Neutrophil (primary cell): ENCODE measurements at regions not wholly inside any gene's neighbourhood (a gene's known extent, or its start where the extent isn't known, plus 50 kb on each side); places are given as distances from the start of the nearest gene placed in this dataset.

ENCODE experiments used
- H3K27ac ChIP-seq: fragments of 200-600 bp; sonication (generic); 2 replicates; pipeline ENCODE4 v1.5.1; 2016; ENCODE audit warnings: mild to moderate bottlenecking, moderate library complexity
- H3K27me3 ChIP-seq: fragments of 200-600 bp; sonication (generic); 2 replicates; pipeline ENCODE4 v1.6.0; 2016; ENCODE audit warnings: mild to moderate bottlenecking
- H3K36me3 ChIP-seq: fragments of 200-600 bp; sonication (generic); 2 replicates; pipeline ENCODE4 v1.5.1; 2017
- H3K4me1 ChIP-seq, 2 experiments: fragments of 200-600 bp in 1 of 2; sonication (generic) in 1 of 2; 1 replicate in 1 of 2; 2 replicates in 1 of 2; pipeline versions ENCODE4 v1.5.1 to v1.6.1; 2013 to 2016; ENCODE audit warnings: low read depth in 1 of 2, low read length in 1 of 2, mild to moderate bottlenecking in 1 of 2, moderate library complexity in 1 of 2; ENCODE audit not compliant: control insufficient read depth in 1 of 2, insufficient read depth in 1 of 2
- H3K4me3 ChIP-seq, 2 experiments: fragments of 200-600 bp in 1 of 2; sonication (generic) in 1 of 2; 1 replicate in 1 of 2; 2 replicates in 1 of 2; pipeline ENCODE4 v1.5.1; 2013 to 2016; ENCODE audit warnings: low read depth in 1 of 2, low read length in 1 of 2, mild to moderate bottlenecking in 1 of 2, moderate library complexity in 1 of 2
- H3K9me3 ChIP-seq: fragments of 200-600 bp; sonication (generic); 2 replicates; pipeline ENCODE4 v1.5.1; 2016
- CTCF ChIP-seq: fragments of 200-600 bp; sonication (generic); IDR thresholded peaks from 2 replicates; pipeline ENCODE4 v1.5.1; 2016; ENCODE audit warnings: antibody characterized with exemption

- H3K9me3 ChIP-seq, result no peaks in the 10 kb centered on the region
- H3K4me3 ChIP-seq, result no peak overlapping the region
- H3K36me3 ChIP-seq, result no peaks in the 10 kb centered on the region
- H3K27me3 ChIP-seq, result peaks cover 7% of the 10 kb centered on the region
- TF ChIP-seq CTCF, result no peak
- H3K27ac ChIP-seq, result no peak overlapping the region
- no peaks in the 10 kb centered on the region for H3K4me1 ChIP-seq
These were observed 628.1 kb downstream of the LMO4 start for GRCh38 chr1:87956750-87957149.

- no peak overlapping the region for H3K27ac ChIP-seq
- H3K9me3 ChIP-seq, result no peaks in the 10 kb centered on the region
- H3K36me3 ChIP-seq, result no peaks in the 10 kb centered on the region
- H3K4me1 ChIP-seq, result peaks cover 0 to 4% of the 10 kb centered on the region in 2 experiments
- TF ChIP-seq CTCF, result no peak
- H3K27me3 ChIP-seq, result peaks cover 1% of the 10 kb centered on the region
- H3K4me3 ChIP-seq, result no peak overlapping the region
These were observed 628.7 kb downstream of the LMO4 start for GRCh38 chr1:87957331-87957730.

GRCh38 chr1:87958201-87958600 lies 629.5 kb downstream of the LMO4 start:
- H3K4me3 ChIP-seq, result no peak overlapping the region
- H3K36me3 ChIP-seq, result no peaks in the 10 kb centered on the region
- peaks cover 0 to 4% of the 10 kb centered on the region in 2 experiments for H3K4me1 ChIP-seq
- TF ChIP-seq CTCF, result no peak
- H3K27ac ChIP-seq, result no peak overlapping the region
- no peaks in the 10 kb centered on the region for H3K9me3 ChIP-seq
- no peaks in the 10 kb centered on the region for H3K27me3 ChIP-seq

- no peaks in the 10 kb centered on the region for H3K9me3 ChIP-seq
- TF ChIP-seq CTCF, result no peak
These were observed 630.0 kb downstream of the LMO4 start for GRCh38 chr1:87958716-87959115.

GRCh38 chr1:87959236-87959635 lies 630.6 kb downstream of the LMO4 start:
- no peak for TF ChIP-seq CTCF
- Histone ChIP-seq H3K36me3 (no peaks in the 10 kb centered on the region), H3K4me3 (no peak overlapping the region), H3K4me1 (peaks cover 0 to 4% of the 10 kb centered on the region in 2 experiments), H3K27ac (no peak overlapping the region), H3K27me3 (no peaks in the 10 kb centered on the region), H3K9me3 (no peaks in the 10 kb centered on the region)

More at GRCh38 chr1:87958716-87959115, 630.0 kb downstream of the LMO4 start:
- Histone ChIP-seq H3K4me1 (peaks cover 0 to 4% of the 10 kb centered on the region in 2 experiments), H3K27ac (no peak overlapping the region), H3K4me3 (no peak overlapping the region), H3K36me3 (no peaks in the 10 kb centered on the region), H3K27me3 (no peaks in the 10 kb centered on the region)

GRCh38 chr1:87961992-87962391 lies 633.3 kb downstream of the LMO4 start:
- Histone ChIP-seq H3K4me3 (no peak overlapping the region), H3K36me3 (no peaks in the 10 kb centered on the region), H3K27ac (no peak overlapping the region), H3K27me3 (no peaks in the 10 kb centered on the region), H3K4me1 (peaks cover 0 to 4% of the 10 kb centered on the region in 2 experiments), H3K9me3 (no peaks in the 10 kb centered on the region)
- no peak for TF ChIP-seq CTCF
